ENCODE measurements at regions not wholly inside any gene's neighbourhood (a gene's known extent, or its start where the extent isn't known, plus 50 kb on each side); places are given as distances from the start of the nearest gene placed in this dataset.

GRCh38 chr11:116138280-116138679 is 634.1 kb upstream of the CADM1 start (continued):
- TF ChIP-seq ISL2 (CRISPR knock-in tag; IDR thresholded peaks at IDR 0.05): no peak
- no peak for TF ChIP-seq ZNF282 (IDR thresholded peaks at IDR 0.05; ENCODE audit: partially characterized antibody)
- no peak for TF ChIP-seq ZNF251 (CRISPR knock-in tag; IDR thresholded peaks at IDR 0.05)
- no peak for TF ChIP-seq FOSL1 (CRISPR knock-in tag; IDR thresholded peaks at IDR 0.05; ENCODE audit: borderline replicate concordance)

DNA sequence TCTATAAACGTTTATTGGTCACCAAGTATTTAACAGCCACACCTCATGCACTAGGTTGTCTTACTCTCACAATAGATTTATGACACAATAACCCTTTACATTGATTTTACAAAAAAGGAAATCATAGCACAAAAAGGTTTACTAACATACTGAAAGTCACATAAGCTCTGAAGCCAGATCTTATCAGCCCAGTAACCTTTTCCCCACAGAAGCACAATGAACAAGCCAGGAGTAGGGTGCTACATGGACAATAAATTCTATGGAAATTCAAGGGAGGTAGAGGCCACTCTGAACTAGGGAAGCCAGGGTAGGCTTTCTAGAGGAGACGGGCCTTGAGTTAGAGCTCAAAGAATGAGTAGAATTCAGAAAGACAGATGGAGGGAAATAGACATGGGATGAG is 633.5 kb upstream of the CADM1 start:
- Histone ChIP-seq H3K4me2 (ENCODE audit: low read depth, low read length) (no peak overlapping the region), H3K27me3 (ENCODE audit: control insufficient read depth in 1 of 2, insufficient read depth in 2 of 2, low read length in 2 of 2) (peaks cover 0 to 14% of the 10 kb centered on the region in 2 experiments; a peak in 3 of 5 replicates), H3K9ac (ENCODE audit: insufficient read depth, low read depth, low read length) (no peak overlapping the region), H3K36me3 (replicated peaks in 1 of 2; ENCODE audit: control insufficient read depth in 1 of 2, insufficient read depth in 2 of 2, low read length in 2 of 2) (no peaks in the 10 kb centered on the region), H3K79me2 (ENCODE audit: insufficient read depth, low read length) (no peaks in the 10 kb centered on the region), H3K9me3 (ENCODE audit: low read length) (no peaks in the 10 kb centered on the region), H3K4me1 (ENCODE audit: insufficient read depth, low read length) (no peaks in the 10 kb centered on the region), H4K20me1 (ENCODE audit: insufficient read depth, low read length) (no peaks in the 10 kb centered on the region), H3K4me3 (replicated peaks in 1 of 3; ENCODE audit: insufficient read depth in 1 of 3, low read depth in 2 of 3, low read length in 3 of 3) (no peak overlapping the region), H3K27ac (ENCODE audit: extremely low read length, insufficient read depth, low read length) (no peak overlapping the region), H2AFZ (ENCODE audit: low read length) (no peak overlapping the region)
- ATAC-seq (no peak), FAIRE-seq (no peak), DNase-seq (ENCODE audit: low spot score) (no peak)
- 23% methylated on average over 2 of the region's 2 CpGs for WGBS (ENCODE audit: low lambda C conversion rate)
- in situ Hi-C loops (cut with HindIII; ENCODE audit: extremely low pct_ligation_motif_present, low pct_unique_long_range_greater_than_20kb): no loop called here
- ChIA-PET CTCF (ENCODE audit: low intra/inter-chr PET ratio, low total read pairs) (no interaction called here), POLR2A (no interaction called here)
- BruUV-seq (replicated peaks): no TSS peak
- intact Hi-C loops (cut with micrococcal nuclease; ENCODE audit: unreplicated experiment): no loop called here
- TF ChIP-seq RFXAP (CRISPR knock-in tag; IDR thresholded peaks at IDR 0.05; ENCODE audit: borderline replicate concordance) (no peak), ZNF713 (CRISPR knock-in tag; IDR thresholded peaks at IDR 0.05) (no peak)

DNA sequence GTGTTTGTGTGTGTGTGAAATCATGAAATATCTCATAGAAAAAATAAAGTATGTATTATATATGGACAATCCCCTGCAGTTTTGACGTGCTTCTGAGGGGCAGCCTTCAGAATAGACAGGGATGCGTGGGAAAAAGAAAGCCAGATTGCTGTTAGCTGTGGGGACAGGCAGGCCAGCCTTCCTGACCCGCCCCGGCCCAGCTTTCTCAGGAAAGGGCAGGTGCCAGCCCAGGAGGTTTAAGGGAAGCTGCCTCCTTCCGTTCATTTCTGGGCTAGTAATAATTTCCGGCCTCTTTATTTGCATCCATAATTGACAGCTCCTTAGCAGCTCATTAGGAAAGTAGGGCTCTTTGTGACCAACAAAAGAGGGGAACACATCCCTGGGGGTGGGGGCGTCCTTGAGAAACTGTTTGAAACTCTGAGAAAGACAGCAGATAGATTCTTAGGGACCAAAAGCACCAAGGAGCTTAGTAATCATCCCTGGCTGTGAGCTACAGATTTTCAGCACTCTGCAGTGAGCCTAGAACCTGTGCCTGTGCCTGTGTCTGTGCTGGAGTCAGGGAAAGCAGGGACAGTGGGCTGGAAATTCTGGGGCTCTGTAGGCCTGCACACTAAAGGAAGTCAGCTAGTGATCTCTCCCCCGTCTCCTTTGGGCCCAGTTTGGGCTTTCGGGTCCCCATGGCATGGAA is 632.9 kb upstream of the CADM1 start:
- H3K4me2 ChIP-seq (ENCODE audit: low read depth, low read length): no peak overlapping the region
- no peak for DNase-seq (ENCODE audit: low spot score)
- in situ Hi-C loops (cut with HindIII; ENCODE audit: extremely low pct_ligation_motif_present, low pct_unique_long_range_greater_than_20kb) (no loop called here), intact Hi-C loops (cut with micrococcal nuclease; ENCODE audit: unreplicated experiment) (no loop called here)
- H3K36me3 ChIP-seq (replicated peaks in 1 of 2; ENCODE audit: control insufficient read depth in 1 of 2, insufficient read depth in 2 of 2, low read length in 2 of 2): no peaks in the 10 kb centered on the region
- CTCF ChIA-PET (ENCODE audit: low intra/inter-chr PET ratio, low total read pairs): no interaction called here
- no peaks in the 10 kb centered on the region for H3K79me2 ChIP-seq (ENCODE audit: insufficient read depth, low read length)
- no peak for ATAC-seq
- H3K27me3 ChIP-seq (ENCODE audit: control insufficient read depth in 1 of 2, insufficient read depth in 2 of 2, low read length in 2 of 2): peaks cover 0 to 19% of the 10 kb centered on the region in 2 experiments; a peak in 3 of 5 replicates
- H2AFZ ChIP-seq (ENCODE audit: low read length): no peak overlapping the region
- H3K4me3 ChIP-seq (replicated peaks in 1 of 3; ENCODE audit: insufficient read depth in 1 of 3, low read depth in 2 of 3, low read length in 3 of 3): no peak overlapping the region
- POLR2A ChIA-PET: no interaction called here
- H3K9ac ChIP-seq (ENCODE audit: insufficient read depth, low read depth, low read length): no peak overlapping the region
- FAIRE-seq: no peak
- no TSS peak for BruUV-seq (replicated peaks)
- no peaks in the 10 kb centered on the region for H3K4me1 ChIP-seq (ENCODE audit: insufficient read depth, low read length)
- no peaks in the 10 kb centered on the region for H4K20me1 ChIP-seq (ENCODE audit: insufficient read depth, low read length)
- TF ChIP-seq ZFY (CRISPR knock-in tag; IDR thresholded peaks at IDR 0.05) (no peak), SMARCC2 (IDR thresholded peaks at IDR 0.05) (no peak)
- no peaks in the 10 kb centered on the region for H3K9me3 ChIP-seq (ENCODE audit: low read length)
- no peak overlapping the region for H3K27ac ChIP-seq (ENCODE audit: extremely low read length, insufficient read depth, low read length)
- 34% methylated on average over 9 of the region's 9 CpGs for WGBS (ENCODE audit: low lambda C conversion rate)

Measured in HepG2 (cell line).